ENCODE measurements at regions not wholly inside any gene's neighbourhood (a gene's known extent, or its start where the extent isn't known, plus 50 kb on each side); places are given as distances from the start of the nearest gene placed in this dataset.
"Not testable (repeated sequence)": the region's sequence is repeated elsewhere in the genome, so short reads cannot be mapped to it uniquely, and the experiment has no call there.

- no peak for DNase-seq
These were observed 147.9 kb downstream of the MYCN start for GRCh38 chr2:16088035-16088801.

- DNase-seq, result not testable (repeated sequence)
These were observed 145.8 kb downstream of the MYCN start for GRCh38 chr2:16086136-16086535.

GRCh38 chr2:16085073-16085472 lies 144.7 kb downstream of the MYCN start:
- no peak for DNase-seq

- no peak for DNase-seq
These were observed 143.9 kb downstream of the MYCN start for GRCh38 chr2:16084274-16084673.

GRCh38 chr2:16082276-16082675 lies 141.9 kb downstream of the MYCN start:
- no peak for DNase-seq

- DNase-seq, result no peak
These were observed 141.2 kb downstream of the MYCN start for GRCh38 chr2:16081316-16082200.

GRCh38 chr2:16080516-16080915 lies 140.2 kb downstream of the MYCN start:
- no peak for DNase-seq

- DNase-seq, result no peak
These were observed 139.7 kb downstream of the MYCN start for GRCh38 chr2:16080071-16080470.

- no peak for DNase-seq
These were observed 139.3 kb downstream of the MYCN start for GRCh38 chr2:16079637-16080036.

- DNase-seq, result no peak
These were observed 137.3 kb downstream of the MYCN start for GRCh38 chr2:16077601-16078000.

GRCh38 chr2:16076911-16077310 lies 136.6 kb downstream of the MYCN start:
- no peak for DNase-seq

GRCh38 chr2:16075045-16076012 lies 135.0 kb downstream of the MYCN start:
- no peak for DNase-seq

GRCh38 chr2:16073921-16074425 lies 133.6 kb downstream of the MYCN start:
- DNase-seq, result no peak

- DNase-seq, result no peak
These were observed 133.1 kb downstream of the MYCN start for GRCh38 chr2:16073471-16073870.

- no peak for DNase-seq
These were observed 132.4 kb downstream of the MYCN start for GRCh38 chr2:16072638-16073290.

- DNase-seq, result no peak
These were observed 131.7 kb downstream of the MYCN start for GRCh38 chr2:16071865-16072637.

GRCh38 chr2:16071039-16071864 lies 130.9 kb downstream of the MYCN start:
- no peak for DNase-seq

- no peak for DNase-seq
These were observed 130.3 kb downstream of the MYCN start for GRCh38 chr2:16070648-16070971.

- DNase-seq, result no peak
These were observed 129.7 kb downstream of the MYCN start for GRCh38 chr2:16069933-16070647.

GRCh38 chr2:16069663-16069932 lies 129.2 kb downstream of the MYCN start:
- DNase-seq, result no peak
